ENCODE measurements at regions not wholly inside any gene's neighbourhood (a gene's known extent, or its start where the extent isn't known, plus 50 kb on each side); places are given as distances from the start of the nearest gene placed in this dataset.

GRCh38 chr12:129961856-129962255 lies 58.0 kb upstream of the TMEM132D start:
- no peak for TF ChIP-seq CTCF (IDR thresholded peaks at IDR 0.05; ENCODE audit: insufficient read depth, low read length, poor library complexity, severe bottlenecking)
- no peak for TF ChIP-seq EZH2phosphoT487 (conservative IDR thresholded peaks at IDR 0.05; ENCODE audit: low read length)
